ENCODE measurements at regions not wholly inside any gene's neighbourhood (a gene's known extent, or its start where the extent isn't known, plus 50 kb on each side); places are given as distances from the start of the nearest gene placed in this dataset.

- TF ChIP-seq ZBTB33 (IDR thresholded peaks at IDR 0.05) (no peak), RXRA (IDR thresholded peaks at IDR 0.05) (no peak), FOXA1 (IDR thresholded peaks at IDR 0.05) (no peak), ATF3 (IDR thresholded peaks at IDR 0.05) (no peak), JUND (IDR thresholded peaks at IDR 0.05) (no peak), NR2F2 (IDR thresholded peaks at IDR 0.05) (no peak), FOXA2 (IDR thresholded peaks at IDR 0.05) (no peak), SP1 (IDR thresholded peaks at IDR 0.05) (no peak), HNF4A (conservative IDR thresholded peaks at IDR 0.05) (no peak), TAF1 (conservative IDR thresholded peaks at IDR 0.05) (no peak), MAX (IDR thresholded peaks at IDR 0.05) (no peak), REST (IDR thresholded peaks at IDR 0.05) (no peak), EGR1 (IDR thresholded peaks at IDR 0.05; ENCODE audit: low read depth in 2 of 2) (no peak), RAD21 (IDR thresholded peaks at IDR 0.05) (no peak), CTCF (IDR thresholded peaks at IDR 0.05; ENCODE audit: low read depth, low read length, missing input control) (no peak), GABPA (IDR thresholded peaks at IDR 0.05 in 1 of 2, conservative IDR thresholded peaks at IDR 0.05 in 1 of 2) (no peak), YY1 (IDR thresholded peaks at IDR 0.05) (no peak)
- Histone ChIP-seq H3K36me3 (ENCODE audit: control insufficient read depth in 4 of 4, insufficient read depth in 3 of 4, low read depth in 1 of 4, low read length in 3 of 4) (no peaks in the 10 kb centered on the region), H3K27ac (ENCODE audit: low read depth in 1 of 2, low read length in 2 of 2) (no peak overlapping the region), H3K9ac (ENCODE audit: low read depth in 1 of 2, low read length in 2 of 2) (no peak overlapping the region), H3K4me3 (ENCODE audit: low read depth in 1 of 3, low read length in 3 of 3) (no peak overlapping the region), H3K9me3 (ENCODE audit: control insufficient read depth in 4 of 4, low read length in 3 of 4) (no peaks in the 10 kb centered on the region), H3K4me1 (ENCODE audit: control insufficient read depth in 4 of 4, insufficient read depth in 4 of 4, low read length in 3 of 4) (no peaks in the 10 kb centered on the region), H3K27me3 (ENCODE audit: control insufficient read depth in 4 of 4, insufficient read depth in 4 of 4, low read length in 3 of 4) (no peaks in the 10 kb centered on the region)
- WGBS = 26% methylated on average over 2 of the region's 2 CpGs
- no peak for DNase-seq (ENCODE audit: low spot score)
Observed at GRCh38 chr2:40592218-40592617, 140.3 kb upstream of the SLC8A1 start.

- H3K27me3 ChIP-seq (ENCODE audit: control insufficient read depth in 4 of 4, insufficient read depth in 4 of 4, low read length in 3 of 4) = no peaks in the 10 kb centered on the region
- no peaks in the 10 kb centered on the region for H3K9me3 ChIP-seq (ENCODE audit: control insufficient read depth in 4 of 4, low read length in 3 of 4)
- H3K4me3 ChIP-seq (ENCODE audit: low read depth in 1 of 3, low read length in 3 of 3) = no peak overlapping the region
- TF ChIP-seq YY1 (IDR thresholded peaks at IDR 0.05) (no peak), MAX (IDR thresholded peaks at IDR 0.05) (no peak), RAD21 (IDR thresholded peaks at IDR 0.05) (no peak), GABPA (IDR thresholded peaks at IDR 0.05 in 1 of 2, conservative IDR thresholded peaks at IDR 0.05 in 1 of 2) (no peak), ATF3 (IDR thresholded peaks at IDR 0.05) (no peak)
- no peak overlapping the region for H3K9ac ChIP-seq (ENCODE audit: low read depth in 1 of 2, low read length in 2 of 2)
- H3K36me3 ChIP-seq (ENCODE audit: control insufficient read depth in 4 of 4, insufficient read depth in 3 of 4, low read depth in 1 of 4, low read length in 3 of 4) = no peaks in the 10 kb centered on the region
- WGBS = 65% methylated on average over 4 of the region's 4 CpGs
- DNase-seq (ENCODE audit: low spot score) = no peak
- no peaks in the 10 kb centered on the region for H3K4me1 ChIP-seq (ENCODE audit: control insufficient read depth in 4 of 4, insufficient read depth in 4 of 4, low read length in 3 of 4)
- H3K27ac ChIP-seq (ENCODE audit: low read depth in 1 of 2, low read length in 2 of 2) = no peak overlapping the region
Observed at GRCh38 chr2:40606862-40607261, 155.0 kb upstream of the SLC8A1 start.
